GM23338 (cell line): ENCODE measurements at regions not wholly inside any gene's neighbourhood (a gene's known extent, or its start where the extent isn't known, plus 50 kb on each side); places are given as distances from the start of the nearest gene placed in this dataset.

Experiments
- CTCF ChIP-seq, 2 experiments: fragments of 200-600 bp in 1 of 2; sonication (generic) in 1 of 2; conservative IDR thresholded peaks; 2 replicates each; pipeline versions ENCODE4 v1.5.1 to v1.6.1; 2016 to 2017; ENCODE audit warnings: antibody characterized with exemption in 2 of 2, low read depth in 2 of 2, mild to moderate bottlenecking in 2 of 2, moderate library complexity in 1 of 2
- EZH2 ChIP-seq: fragments of 200-600 bp; sonication (generic); IDR thresholded peaks from one replicate; pipeline ENCODE4 v1.8.0; 2017; ENCODE audit warnings: antibody characterized with exemption, mild to moderate bottlenecking, low read depth; ENCODE audit not compliant: unreplicated experiment
- POLR2AphosphoS5 ChIP-seq: IDR thresholded peaks from 2 replicates; pipeline ENCODE4 v1.6.1; 2016; ENCODE audit warnings: antibody characterized with exemption, low read depth
- TF ChIP-seq, protein P1 (sequence below): IDR thresholded peaks from one replicate; pipeline ENCODE4 v1.6.1; 2018; ENCODE audit warnings: antibody characterized with exemption; ENCODE audit not compliant: unreplicated experiment

DNA sequence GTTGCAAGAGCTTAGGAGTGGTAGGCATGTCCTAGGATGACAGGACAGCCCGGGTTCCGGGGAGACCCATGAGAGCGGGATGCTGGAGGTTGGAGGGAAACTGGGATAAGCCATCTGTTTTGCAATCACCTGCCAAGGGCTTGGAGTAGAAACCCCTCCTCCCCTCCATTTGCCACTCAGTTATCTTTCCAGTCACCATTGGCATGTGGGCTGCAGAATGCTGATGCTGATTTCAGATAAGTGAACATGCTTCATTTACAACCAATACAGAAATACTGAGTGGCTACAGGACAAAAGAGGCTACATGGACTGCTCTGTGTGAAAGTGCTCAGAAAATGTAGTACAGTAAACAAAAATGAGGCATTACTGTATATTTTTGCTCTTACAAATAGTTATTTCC, 93.4 kb upstream of the KIF2A start:
- TF ChIP-seq CTCF (conservative IDR thresholded peaks at IDR 0.05; ENCODE audit: low read depth in 2 of 2) (no peak), EZH2 (no peak), POLR2AphosphoS5 (no peak)
- TF ChIP-seq, protein P1, sequence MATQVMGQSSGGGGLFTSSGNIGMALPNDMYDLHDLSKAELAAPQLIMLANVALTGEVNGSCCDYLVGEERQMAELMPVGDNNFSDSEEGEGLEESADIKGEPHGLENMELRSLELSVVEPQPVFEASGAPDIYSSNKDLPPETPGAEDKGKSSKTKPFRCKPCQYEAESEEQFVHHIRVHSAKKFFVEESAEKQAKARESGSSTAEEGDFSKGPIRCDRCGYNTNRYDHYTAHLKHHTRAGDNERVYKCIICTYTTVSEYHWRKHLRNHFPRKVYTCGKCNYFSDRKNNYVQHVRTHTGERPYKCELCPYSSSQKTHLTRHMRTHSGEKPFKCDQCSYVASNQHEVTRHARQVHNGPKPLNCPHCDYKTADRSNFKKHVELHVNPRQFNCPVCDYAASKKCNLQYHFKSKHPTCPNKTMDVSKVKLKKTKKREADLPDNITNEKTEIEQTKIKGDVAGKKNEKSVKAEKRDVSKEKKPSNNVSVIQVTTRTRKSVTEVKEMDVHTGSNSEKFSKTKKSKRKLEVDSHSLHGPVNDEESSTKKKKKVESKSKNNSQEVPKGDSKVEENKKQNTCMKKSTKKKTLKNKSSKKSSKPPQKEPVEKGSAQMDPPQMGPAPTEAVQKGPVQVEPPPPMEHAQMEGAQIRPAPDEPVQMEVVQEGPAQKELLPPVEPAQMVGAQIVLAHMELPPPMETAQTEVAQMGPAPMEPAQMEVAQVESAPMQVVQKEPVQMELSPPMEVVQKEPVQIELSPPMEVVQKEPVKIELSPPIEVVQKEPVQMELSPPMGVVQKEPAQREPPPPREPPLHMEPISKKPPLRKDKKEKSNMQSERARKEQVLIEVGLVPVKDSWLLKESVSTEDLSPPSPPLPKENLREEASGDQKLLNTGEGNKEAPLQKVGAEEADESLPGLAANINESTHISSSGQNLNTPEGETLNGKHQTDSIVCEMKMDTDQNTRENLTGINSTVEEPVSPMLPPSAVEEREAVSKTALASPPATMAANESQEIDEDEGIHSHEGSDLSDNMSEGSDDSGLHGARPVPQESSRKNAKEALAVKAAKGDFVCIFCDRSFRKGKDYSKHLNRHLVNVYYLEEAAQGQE = no peak
